K562 (cell line): ENCODE measurements at regions not wholly inside any gene's neighbourhood (a gene's known extent, or its start where the extent isn't known, plus 50 kb on each side); places are given as distances from the start of the nearest gene placed in this dataset.

Experiments
- ATF7 ChIP-seq: fragments of 450-650 bp; IDR thresholded peaks from 2 replicates; pipeline ENCODE4 v1.7.1; 2014; ENCODE audit warnings: mild to moderate bottlenecking, moderate library complexity
- ETS2 ChIP-seq: IDR thresholded peaks from 2 replicates; pipeline ENCODE4 v1.6.1; 2016; ENCODE audit warnings: borderline replicate concordance, missing genetic modification characterization, mild to moderate bottlenecking, moderate library complexity, missing compliant biosample characterization; ENCODE audit not compliant: poor library complexity, severe bottlenecking
- GABPB2 ChIP-seq: fragments of 250-450 bp; sonication (Bioruptor Pico); conservative IDR thresholded peaks from 2 replicates; pipeline ENCODE4 v1.5.1; 2021; ENCODE audit warnings: mild to moderate bottlenecking
- KDM4B ChIP-seq, 2 experiments: fragments of 450-650 bp in 1 of 2; sonication (generic) in 1 of 2; IDR thresholded peaks; 2 replicates each; pipeline ENCODE4 v1.6.1; 2016 to 2017; ENCODE audit warnings: borderline replicate concordance in 2 of 2, antibody characterized with exemption in 1 of 2, low read depth in 1 of 2, mild to moderate bottlenecking in 1 of 2
- KHSRP ChIP-seq: fragments of 450-650 bp; IDR thresholded peaks from 2 replicates; pipeline ENCODE4 v1.6.1; 2017
- MCM3 ChIP-seq: fragments of 450-650 bp; IDR thresholded peaks from 2 replicates; pipeline ENCODE4 v1.6.1; 2016
- MEF2A ChIP-seq: IDR thresholded peaks from 2 replicates; pipeline ENCODE4 v1.6.1; 2011; ENCODE audit warnings: low read depth, mild to moderate bottlenecking, low read length, moderate library complexity; ENCODE audit not compliant: control insufficient read depth
- RAD51 ChIP-seq: fragments of 450-650 bp; IDR thresholded peaks from 2 replicates; pipeline ENCODE4 v1.7.1; 2016; ENCODE audit warnings: low read depth, mild to moderate bottlenecking, borderline replicate concordance
- RCOR1 ChIP-seq, 2 experiments: IDR thresholded peaks; 2 replicates each; pipeline ENCODE4 v1.6.1; 2012; ENCODE audit warnings: low read depth in 2 of 2, low read length in 2 of 2, borderline replicate concordance in 1 of 2, improper control_type of control experiment in 1 of 2
- TBP ChIP-seq: optimal IDR thresholded peaks from 2 replicates; pipeline ENCODE3; 2011; ENCODE audit warnings: low read depth, low read length, improper control_type of control experiment
- ZC3H4 ChIP-seq: sonication (generic); formaldehyde crosslinking; IDR thresholded peaks from 2 replicates; pipeline ENCODE4 v1.9.0; 2021; ENCODE audit warnings: missing genetic modification reagents, borderline replicate concordance
- ZNF217 ChIP-seq: sonication (generic); formaldehyde crosslinking; IDR thresholded peaks from 2 replicates; pipeline ENCODE4 v1.8.0; 2022; ENCODE audit warnings: mild to moderate bottlenecking, missing genetic modification reagents
- TF ChIP-seq, protein P1 (sequence below): sonication (generic); formaldehyde crosslinking; IDR thresholded peaks from 2 replicates; pipeline ENCODE4 v1.8.0; 2022; ENCODE audit warnings: missing genetic modification reagents, mild to moderate bottlenecking, moderate library complexity, borderline replicate concordance
- TF ChIP-seq, protein P2 (sequence below): sonication (generic); formaldehyde crosslinking; IDR thresholded peaks from 2 replicates; pipeline ENCODE4 v1.8.0; 2023; ENCODE audit warnings: missing genetic modification reagents, mild to moderate bottlenecking, borderline replicate concordance
- TF ChIP-seq, protein P3 (sequence below): fragments of 450-650 bp; formaldehyde crosslinking; conservative IDR thresholded peaks from 2 replicates; pipeline ENCODE4 v1.4.0; 2022; ENCODE audit warnings: mild to moderate bottlenecking, missing genetic modification characterization
- TF ChIP-seq, protein P4 (sequence below): sonication (generic); formaldehyde crosslinking; IDR thresholded peaks from 2 replicates; pipeline ENCODE4 v1.8.0; 2022; ENCODE audit warnings: mild to moderate bottlenecking, missing genetic modification reagents
- TF ChIP-seq, protein P5 (sequence below): fragments of 450-650 bp; IDR thresholded peaks from 2 replicates; pipeline ENCODE4 v1.6.1; 2017; ENCODE audit warnings: mild to moderate bottlenecking, moderate library complexity

DNA sequence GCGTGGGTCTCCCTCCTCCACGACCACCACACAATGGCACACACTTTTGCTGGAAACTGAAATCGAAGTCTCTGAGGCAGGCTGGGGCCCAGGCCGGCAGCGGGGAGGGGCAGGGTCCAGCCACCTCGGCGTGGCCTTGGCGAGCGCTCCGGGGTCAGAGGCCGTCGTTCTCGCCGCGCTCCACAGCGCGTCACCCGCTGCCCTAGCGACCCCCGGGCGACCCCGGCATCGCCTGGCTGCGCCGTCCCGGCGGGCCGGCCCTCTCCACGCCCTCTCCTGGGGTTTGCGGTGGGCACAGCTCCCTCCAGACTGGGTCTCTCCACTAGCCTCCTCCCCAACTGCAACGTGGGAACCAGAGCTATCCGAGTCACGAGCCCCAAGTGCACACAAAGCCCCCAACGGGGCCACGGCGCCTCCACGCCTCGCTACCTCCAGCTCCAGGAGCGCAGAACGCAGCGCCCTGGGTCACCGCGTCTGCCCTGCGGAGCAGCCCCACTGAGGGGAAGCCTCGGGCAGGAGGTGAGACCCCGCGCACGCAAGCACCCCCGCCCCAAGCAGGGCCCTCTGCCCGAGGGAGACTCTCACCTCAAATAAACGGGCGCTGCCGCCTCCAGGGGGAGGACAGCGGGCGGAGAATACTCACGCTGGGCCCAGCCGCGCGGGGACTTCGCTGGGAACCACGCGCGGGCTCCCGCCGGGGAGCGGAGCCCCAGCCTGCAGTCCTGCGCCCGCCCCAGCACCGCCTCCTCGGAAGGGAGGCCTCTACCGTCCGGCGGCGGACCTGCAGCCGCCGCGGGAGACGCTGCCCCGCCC, 134.0 kb upstream of the BARHL2 start (continued):
- TF ChIP-seq, protein P1, sequence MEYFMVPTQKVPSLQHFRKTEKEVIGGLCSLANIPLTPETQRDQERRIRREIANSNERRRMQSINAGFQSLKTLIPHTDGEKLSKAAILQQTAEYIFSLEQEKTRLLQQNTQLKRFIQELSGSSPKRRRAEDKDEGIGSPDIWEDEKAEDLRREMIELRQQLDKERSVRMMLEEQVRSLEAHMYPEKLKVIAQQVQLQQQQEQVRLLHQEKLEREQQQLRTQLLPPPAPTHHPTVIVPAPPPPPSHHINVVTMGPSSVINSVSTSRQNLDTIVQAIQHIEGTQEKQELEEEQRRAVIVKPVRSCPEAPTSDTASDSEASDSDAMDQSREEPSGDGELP (CRISPR knock-in tag): peak; percentile 48; the same call in 1 of the 2 replicates
- no peak for TF ChIP-seq ZC3H4
- TF ChIP-seq KDM4B (IDR thresholded peaks at IDR 0.05; ENCODE audit: borderline replicate concordance in 2 of 2, low read depth in 1 of 2): no peak
- TF ChIP-seq, protein P2, sequence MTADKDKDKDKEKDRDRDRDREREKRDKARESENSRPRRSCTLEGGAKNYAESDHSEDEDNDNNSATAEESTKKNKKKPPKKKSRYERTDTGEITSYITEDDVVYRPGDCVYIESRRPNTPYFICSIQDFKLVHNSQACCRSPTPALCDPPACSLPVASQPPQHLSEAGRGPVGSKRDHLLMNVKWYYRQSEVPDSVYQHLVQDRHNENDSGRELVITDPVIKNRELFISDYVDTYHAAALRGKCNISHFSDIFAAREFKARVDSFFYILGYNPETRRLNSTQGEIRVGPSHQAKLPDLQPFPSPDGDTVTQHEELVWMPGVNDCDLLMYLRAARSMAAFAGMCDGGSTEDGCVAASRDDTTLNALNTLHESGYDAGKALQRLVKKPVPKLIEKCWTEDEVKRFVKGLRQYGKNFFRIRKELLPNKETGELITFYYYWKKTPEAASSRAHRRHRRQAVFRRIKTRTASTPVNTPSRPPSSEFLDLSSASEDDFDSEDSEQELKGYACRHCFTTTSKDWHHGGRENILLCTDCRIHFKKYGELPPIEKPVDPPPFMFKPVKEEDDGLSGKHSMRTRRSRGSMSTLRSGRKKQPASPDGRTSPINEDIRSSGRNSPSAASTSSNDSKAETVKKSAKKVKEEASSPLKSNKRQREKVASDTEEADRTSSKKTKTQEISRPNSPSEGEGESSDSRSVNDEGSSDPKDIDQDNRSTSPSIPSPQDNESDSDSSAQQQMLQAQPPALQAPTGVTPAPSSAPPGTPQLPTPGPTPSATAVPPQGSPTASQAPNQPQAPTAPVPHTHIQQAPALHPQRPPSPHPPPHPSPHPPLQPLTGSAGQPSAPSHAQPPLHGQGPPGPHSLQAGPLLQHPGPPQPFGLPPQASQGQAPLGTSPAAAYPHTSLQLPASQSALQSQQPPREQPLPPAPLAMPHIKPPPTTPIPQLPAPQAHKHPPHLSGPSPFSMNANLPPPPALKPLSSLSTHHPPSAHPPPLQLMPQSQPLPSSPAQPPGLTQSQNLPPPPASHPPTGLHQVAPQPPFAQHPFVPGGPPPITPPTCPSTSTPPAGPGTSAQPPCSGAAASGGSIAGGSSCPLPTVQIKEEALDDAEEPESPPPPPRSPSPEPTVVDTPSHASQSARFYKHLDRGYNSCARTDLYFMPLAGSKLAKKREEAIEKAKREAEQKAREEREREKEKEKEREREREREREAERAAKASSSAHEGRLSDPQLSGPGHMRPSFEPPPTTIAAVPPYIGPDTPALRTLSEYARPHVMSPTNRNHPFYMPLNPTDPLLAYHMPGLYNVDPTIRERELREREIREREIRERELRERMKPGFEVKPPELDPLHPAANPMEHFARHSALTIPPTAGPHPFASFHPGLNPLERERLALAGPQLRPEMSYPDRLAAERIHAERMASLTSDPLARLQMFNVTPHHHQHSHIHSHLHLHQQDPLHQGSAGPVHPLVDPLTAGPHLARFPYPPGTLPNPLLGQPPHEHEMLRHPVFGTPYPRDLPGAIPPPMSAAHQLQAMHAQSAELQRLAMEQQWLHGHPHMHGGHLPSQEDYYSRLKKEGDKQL: no peak
- TF ChIP-seq MEF2A: no peak
- no peak for TF ChIP-seq ZNF217 (CRISPR knock-in tag)
- no peak for TF ChIP-seq GABPB2 (CRISPR knock-in tag)
- TF ChIP-seq TBP: peak; percentile 51
- TF ChIP-seq RCOR1 (IDR thresholded peaks at IDR 0.05; ENCODE audit: borderline replicate concordance in 1 of 2, low read depth in 2 of 2, low read length in 2 of 2): no peak
- TF ChIP-seq, protein P3, sequence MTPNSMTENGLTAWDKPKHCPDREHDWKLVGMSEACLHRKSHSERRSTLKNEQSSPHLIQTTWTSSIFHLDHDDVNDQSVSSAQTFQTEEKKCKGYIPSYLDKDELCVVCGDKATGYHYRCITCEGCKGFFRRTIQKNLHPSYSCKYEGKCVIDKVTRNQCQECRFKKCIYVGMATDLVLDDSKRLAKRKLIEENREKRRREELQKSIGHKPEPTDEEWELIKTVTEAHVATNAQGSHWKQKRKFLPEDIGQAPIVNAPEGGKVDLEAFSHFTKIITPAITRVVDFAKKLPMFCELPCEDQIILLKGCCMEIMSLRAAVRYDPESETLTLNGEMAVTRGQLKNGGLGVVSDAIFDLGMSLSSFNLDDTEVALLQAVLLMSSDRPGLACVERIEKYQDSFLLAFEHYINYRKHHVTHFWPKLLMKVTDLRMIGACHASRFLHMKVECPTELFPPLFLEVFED: no peak
- 0 out of 2 replicates have a peak, but pooled peaks have one; percentile 25 for TF ChIP-seq ATF7
- no peak for TF ChIP-seq ETS2 (tag)
- TF ChIP-seq, protein P4, sequence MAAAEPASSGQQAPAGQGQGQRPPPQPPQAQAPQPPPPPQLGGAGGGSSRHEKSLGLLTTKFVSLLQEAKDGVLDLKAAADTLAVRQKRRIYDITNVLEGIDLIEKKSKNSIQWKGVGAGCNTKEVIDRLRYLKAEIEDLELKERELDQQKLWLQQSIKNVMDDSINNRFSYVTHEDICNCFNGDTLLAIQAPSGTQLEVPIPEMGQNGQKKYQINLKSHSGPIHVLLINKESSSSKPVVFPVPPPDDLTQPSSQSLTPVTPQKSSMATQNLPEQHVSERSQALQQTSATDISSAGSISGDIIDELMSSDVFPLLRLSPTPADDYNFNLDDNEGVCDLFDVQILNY (CRISPR knock-in tag): no peak
- no peak for TF ChIP-seq RAD51
- TF ChIP-seq, protein P5, sequence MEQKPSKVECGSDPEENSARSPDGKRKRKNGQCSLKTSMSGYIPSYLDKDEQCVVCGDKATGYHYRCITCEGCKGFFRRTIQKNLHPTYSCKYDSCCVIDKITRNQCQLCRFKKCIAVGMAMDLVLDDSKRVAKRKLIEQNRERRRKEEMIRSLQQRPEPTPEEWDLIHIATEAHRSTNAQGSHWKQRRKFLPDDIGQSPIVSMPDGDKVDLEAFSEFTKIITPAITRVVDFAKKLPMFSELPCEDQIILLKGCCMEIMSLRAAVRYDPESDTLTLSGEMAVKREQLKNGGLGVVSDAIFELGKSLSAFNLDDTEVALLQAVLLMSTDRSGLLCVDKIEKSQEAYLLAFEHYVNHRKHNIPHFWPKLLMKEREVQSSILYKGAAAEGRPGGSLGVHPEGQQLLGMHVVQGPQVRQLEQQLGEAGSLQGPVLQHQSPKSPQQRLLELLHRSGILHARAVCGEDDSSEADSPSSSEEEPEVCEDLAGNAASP: no peak
- TF ChIP-seq MCM3: no peak
- TF ChIP-seq KHSRP: no peak
